Activated B cell treated with CpG ODN at 0.5 μM for 24 hours (primary cell): ENCODE measurements at regions not wholly inside any gene's neighbourhood (a gene's known extent, or its start where the extent isn't known, plus 50 kb on each side); places are given as distances from the start of the nearest gene placed in this dataset.

Source experiments
- ATAC-seq: fragments of 200-7000 bp; cut with Tn5 transposase; one replicate; pipeline ENCODE4 v1.10.0; 2021; ENCODE audit warnings: low read depth, mild to moderate bottlenecking, moderate library complexity
- CTCF ChIA-PET: fragments of 350-600 bp; sonication (Branson Sonifier 250); formaldehyde crosslinking; loops from one replicate; lab custom pipeline; 2021; ENCODE audit warnings: antibody characterized with exemption; lab: Charles Lee
- POLR2A ChIA-PET: fragments of 350-600 bp; sonication (Branson Sonifier 250); formaldehyde crosslinking; loops from one replicate; lab custom pipeline; 2021; ENCODE audit warnings: antibody characterized with exemption; lab: Charles Lee
- DNase-seq: peaks from one replicate; pipeline ENCODE4 v3.0.0; 2022
- H3K27ac Mint-ChIP-seq: one replicate; pipeline ENCODE4 v1.8.0; 2020; ENCODE audit warnings: mixed read lengths
- H3K27me3 Mint-ChIP-seq: one replicate; pipeline ENCODE4 v1.8.0; 2021; ENCODE audit warnings: mixed read lengths
- H3K36me3 Mint-ChIP-seq: one replicate; pipeline ENCODE4 v1.8.0; 2021; ENCODE audit warnings: low read depth, mixed read lengths
- H3K4me1 Mint-ChIP-seq: one replicate; pipeline ENCODE4 v1.8.0; 2021; ENCODE audit warnings: mixed read lengths
- H3K4me3 Mint-ChIP-seq: one replicate; pipeline ENCODE4 v1.8.0; 2020; ENCODE audit warnings: mild to moderate bottlenecking, mixed read lengths
- H3K9me3 Mint-ChIP-seq: one replicate; pipeline ENCODE4 v1.8.0; 2020; ENCODE audit warnings: mixed read lengths
- CTCF ChIP-seq: fragments of 200-600 bp; IDR thresholded peaks from one replicate; pipeline ENCODE4 v1.8.0; 2022; ENCODE audit warnings: antibody characterized with exemption, mild to moderate bottlenecking
- intact Hi-C: fragments of 100-400 bp; cut with micrococcal nuclease; formaldehyde crosslinking; loops from one replicate; pipeline ENCODE4 v1.15.1; 2024

DNA sequence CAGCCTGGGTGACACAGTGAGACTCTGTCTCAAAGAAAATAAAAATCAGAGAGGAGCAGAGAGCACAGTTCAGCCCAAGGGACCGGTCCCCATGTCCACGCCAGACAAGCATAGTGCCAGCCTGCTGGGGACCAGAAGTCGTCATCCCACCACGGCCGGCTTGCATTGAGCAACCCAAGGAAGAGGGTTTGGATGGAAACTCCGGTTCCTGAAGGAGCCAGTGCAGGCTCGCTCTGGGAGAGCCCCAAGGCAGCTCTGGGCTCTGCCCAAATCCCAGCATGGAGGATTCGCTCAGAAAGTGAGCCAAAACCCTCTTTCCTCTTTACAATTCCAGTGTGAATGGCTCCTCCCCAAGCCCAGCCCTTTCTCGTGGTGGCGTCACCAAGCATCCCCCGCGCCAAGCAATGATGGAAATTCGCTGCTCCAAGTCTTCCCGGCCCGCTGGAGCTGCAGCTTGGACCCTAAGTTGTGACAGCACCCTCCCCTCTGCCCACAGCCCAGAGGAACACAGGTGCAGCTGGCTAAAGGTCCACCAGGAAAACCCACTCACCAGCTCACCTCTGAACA, 64.1 kb upstream of the SLC25A33 start:
- ATAC-seq (no peak), DNase-seq (no peak)
- intact Hi-C loops: no loop called here
- Mint-ChIP-seq H3K9me3 (no peaks in the 10 kb centered on the region), H3K27ac (no peak overlapping the region), H3K36me3 (no peaks in the 10 kb centered on the region), H3K27me3 (peaks cover 10% of the 10 kb centered on the region), H3K4me1 (no peaks in the 10 kb centered on the region), H3K4me3 (no peak overlapping the region)
- ChIA-PET POLR2A (no interaction called here), CTCF (interaction anchor here (1.2 kb wide), 1 partner anchor 21 kb away, joined by 4 read pairs; no protein-coding TSS in a partner anchor)
- no peak for TF ChIP-seq CTCF

GRCh38 chr1:9476790-9477463, 62.3 kb upstream of the SLC25A33 start:
- ATAC-seq: no peak
- Mint-ChIP-seq H3K9me3 (no peaks in the 10 kb centered on the region), H3K27me3 (peaks cover 11% of the 10 kb centered on the region), H3K4me1 (no peaks in the 10 kb centered on the region), H3K27ac (no peak overlapping the region), H3K4me3 (no peak overlapping the region), H3K36me3 (no peaks in the 10 kb centered on the region)
- CTCF ChIA-PET: no interaction called here
- POLR2A ChIA-PET: no interaction called here
- TF ChIP-seq CTCF: no peak
- DNase-seq: no peak
- intact Hi-C loops: no loop called here

GRCh38 chr1:9477535-9477934, 61.7 kb upstream of the SLC25A33 start:
- TF ChIP-seq CTCF: no peak
- Mint-ChIP-seq H3K36me3 (no peaks in the 10 kb centered on the region), H3K9me3 (no peaks in the 10 kb centered on the region), H3K27me3 (peaks cover 13% of the 10 kb centered on the region), H3K4me1 (no peaks in the 10 kb centered on the region), H3K27ac (no peak overlapping the region), H3K4me3 (no peak overlapping the region)
- POLR2A ChIA-PET: no interaction called here
- DNase-seq (no peak), ATAC-seq (no peak)
- CTCF ChIA-PET: no interaction called here
- intact Hi-C loops: no loop called here

GRCh38 chr1:9478021-9478420, 61.2 kb upstream of the SLC25A33 start:
- H3K4me3 Mint-ChIP-seq: no peak overlapping the region
- ChIA-PET POLR2A (no interaction called here), CTCF (no interaction called here)
- no peaks in the 10 kb centered on the region for H3K4me1 Mint-ChIP-seq
- H3K36me3 Mint-ChIP-seq: no peaks in the 10 kb centered on the region
- DNase-seq: no peak
- TF ChIP-seq CTCF: no peak
- H3K9me3 Mint-ChIP-seq: no peaks in the 10 kb centered on the region
- peaks cover 13% of the 10 kb centered on the region for H3K27me3 Mint-ChIP-seq
- intact Hi-C loops: no loop called here
- no peak for ATAC-seq
- no peak overlapping the region for H3K27ac Mint-ChIP-seq

- Mint-ChIP-seq H3K36me3 (no peaks in the 10 kb centered on the region), H3K4me1 (no peaks in the 10 kb centered on the region), H3K4me3 (no peak overlapping the region), H3K9me3 (no peaks in the 10 kb centered on the region), H3K27ac (no peak overlapping the region), H3K27me3 (peaks cover 16% of the 10 kb centered on the region)
- intact Hi-C loops: no loop called here
- no peak for TF ChIP-seq CTCF
- ChIA-PET POLR2A (no interaction called here), CTCF (no interaction called here)
- no peak for DNase-seq
- ATAC-seq: no peak
These were observed 58.2 kb upstream of the SLC25A33 start for GRCh38 chr1:9481048-9481447.
